B cell (primary cell): ENCODE measurements at regions not wholly inside any gene's neighbourhood (a gene's known extent, or its start where the extent isn't known, plus 50 kb on each side); places are given as distances from the start of the nearest gene placed in this dataset.

Experiments
- ATAC-seq: fragments of 200-7000 bp; cut with Tn5 transposase; one replicate; pipeline ENCODE4 v1.10.0; 2021; ENCODE audit warnings: low read depth, mild to moderate bottlenecking, moderate number of reproducible peaks, moderate library complexity
- CTCF ChIA-PET: fragments of 350-600 bp; sonication (Branson Sonifier 250); formaldehyde crosslinking; loops from one replicate; lab custom pipeline; 2021; ENCODE audit warnings: antibody characterized with exemption, inconsistent platforms; lab: Charles Lee
- POLR2A ChIA-PET: fragments of 350-600 bp; sonication (Branson Sonifier 250); formaldehyde crosslinking; loops from one replicate; lab custom pipeline; 2021; ENCODE audit warnings: antibody characterized with exemption; lab: Charles Lee
- DNase-seq: peaks from one replicate; pipeline ENCODE4 v3.0.0; 2013
- H2AFZ ChIP-seq: 2 replicates; pipeline ENCODE4 v1.6.1; 2012; ENCODE audit warnings: mild to moderate bottlenecking, low read depth, low read length; ENCODE audit not compliant: insufficient read depth, poor library complexity, severe bottlenecking
- H3K27ac ChIP-seq, 2 donors: 1 replicate in 1 of 2; 2 replicates in 1 of 2; pipeline ENCODE4 v1.5.1; 2012 to 2013; ENCODE audit warnings: low read length in 2 of 2, mild to moderate bottlenecking in 2 of 2, moderate library complexity in 1 of 2
- H3K27me3 ChIP-seq, 4 experiments: fragments of 200-600 bp in 1 of 4; sonication (generic) in 1 of 4; replicated peaks in 1 of 4; 1 replicate in 2 of 4; 2 replicates in 2 of 4; pipeline versions ENCODE4 v1.6.1 to v1.7.0; 2013 to 2016; ENCODE audit warnings: low read length in 3 of 4, mild to moderate bottlenecking in 2 of 4, mixed read lengths in 1 of 4, moderate library complexity in 1 of 4; ENCODE audit not compliant: insufficient read depth in 4 of 4, control insufficient read depth in 3 of 4; ENCODE audit errors: control extremely low read depth in 1 of 4
- H3K36me3 ChIP-seq, 2 experiments: replicated peaks in 1 of 2; 1 replicate in 1 of 2; 2 replicates in 1 of 2; pipeline versions ENCODE4 v1.6.1 to v1.7.1; 2013; ENCODE audit warnings: low read length in 1 of 2; ENCODE audit not compliant: insufficient read depth in 2 of 2, control insufficient read depth in 1 of 2; ENCODE audit errors: control extremely low read depth in 1 of 2, extremely low read depth in 1 of 2
- H3K4me1 ChIP-seq, 2 donors: fragments of 200-600 bp in 1 of 2; sonication (generic) in 1 of 2; 1 replicate in 1 of 2; 2 replicates in 1 of 2; pipeline versions ENCODE4 v1.5.1 to v1.6.1; 2013 to 2017; ENCODE audit warnings: low read length in 2 of 2; ENCODE audit not compliant: control insufficient read depth in 2 of 2, insufficient read depth in 2 of 2
- H3K4me2 ChIP-seq: replicated peaks from 2 replicates; pipeline ENCODE3; 2012; ENCODE audit warnings: mild to moderate bottlenecking, low read depth, low read length; ENCODE audit not compliant: poor library complexity, severe bottlenecking
- H3K4me3 ChIP-seq, 5 experiments: fragments of 200-600 bp in 1 of 5; sonication (generic) in 1 of 5; 1 replicate in 3 of 5; 2 replicates in 2 of 5; pipeline versions ENCODE4 v1.5.1 to v1.7.0; 2011 to 2016; ENCODE audit warnings: low read length in 4 of 5, mild to moderate bottlenecking in 4 of 5, low read depth in 2 of 5, control low read depth in 1 of 5, moderate library complexity in 1 of 5; ENCODE audit not compliant: insufficient read depth in 1 of 5; ENCODE audit errors: control extremely low read depth in 1 of 5, extremely low read depth in 1 of 5
- H3K79me2 ChIP-seq: fragments of 200-600 bp; sonication (generic); one replicate; pipeline ENCODE4 v1.6.0; 2016; ENCODE audit warnings: low read length; ENCODE audit not compliant: control insufficient read depth, insufficient read depth
- H3K9ac ChIP-seq: fragments of 200-600 bp; sonication (generic); 2 replicates; pipeline ENCODE4 v1.6.1; 2017; ENCODE audit warnings: mild to moderate bottlenecking, low read length, moderate library complexity
- H3K9me3 ChIP-seq, 3 donors: one replicate each; pipeline versions ENCODE4 v1.6.1 to v1.7.1; 2013; ENCODE audit warnings: low read length in 2 of 3; ENCODE audit not compliant: control insufficient read depth in 2 of 3, insufficient read depth in 1 of 3; ENCODE audit errors: control extremely low read depth in 1 of 3
- H4K20me1 ChIP-seq: 2 replicates; pipeline ENCODE4 v1.6.0; 2012; ENCODE audit warnings: mild to moderate bottlenecking, low read length; ENCODE audit not compliant: insufficient read depth, control insufficient read depth, poor library complexity, severe bottlenecking
- H3K27ac Mint-ChIP-seq: one replicate; pipeline ENCODE4 v1.8.0; 2021; ENCODE audit warnings: mixed read lengths
- H3K27me3 Mint-ChIP-seq: one replicate; pipeline ENCODE4 v1.8.0; 2021; ENCODE audit warnings: mixed read lengths
- H3K4me1 Mint-ChIP-seq: one replicate; pipeline ENCODE4 v1.8.0; 2021; ENCODE audit warnings: mixed read lengths
- H3K4me3 Mint-ChIP-seq: one replicate; pipeline ENCODE4 v1.8.0; 2021; ENCODE audit warnings: mixed read lengths
- H3K9me3 Mint-ChIP-seq: one replicate; pipeline ENCODE4 v1.8.0; 2022; ENCODE audit warnings: mixed read lengths; ENCODE audit not compliant: insufficient read depth
- EZH2 ChIP-seq: IDR thresholded peaks from 2 replicates; pipeline ENCODE4 v1.6.1; 2012; ENCODE audit warnings: borderline replicate concordance, low read depth, mild to moderate bottlenecking, moderate library complexity, low read length; ENCODE audit not compliant: insufficient read depth, poor library complexity, severe bottlenecking
- WGBS: methylation state at CpG from one replicate; pipeline ENCODE4 v1.1.5; 2013; ENCODE audit warnings: missing lambda C conversion rate; ENCODE audit not compliant: insufficient coverage; 5-methylcytosine and 5-hydroxymethylcytosine counted together
- intact Hi-C: fragments of 100-400 bp; cut with micrococcal nuclease; formaldehyde crosslinking; loops from one replicate; pipeline ENCODE4 v1.10.0; 2022
- TF ChIP-seq, protein P1 (sequence below): fragments of 200-600 bp; IDR thresholded peaks from one replicate; pipeline ENCODE4 v1.8.0; 2022; ENCODE audit warnings: antibody characterized with exemption, mild to moderate bottlenecking

- Mint-ChIP-seq H3K27ac (no peak overlapping the region), H3K4me3 (no peak overlapping the region), H3K9me3 (no peaks in the 10 kb centered on the region), H3K4me1 (no peaks in the 10 kb centered on the region), H3K27me3 (no peaks in the 10 kb centered on the region)
- no peak overlapping the region for H3K27ac ChIP-seq
- no peaks in the 10 kb centered on the region for H4K20me1 ChIP-seq
- H3K36me3 ChIP-seq: no peaks in the 10 kb centered on the region
- no peak for ATAC-seq
- H3K4me1 ChIP-seq: no peaks in the 10 kb centered on the region
- no peak overlapping the region for H3K9ac ChIP-seq
- intact Hi-C loops: no loop called here
- no peak for DNase-seq
- CTCF ChIA-PET: no interaction called here
- H3K4me3 ChIP-seq: no peak overlapping the region
- no peaks in the 10 kb centered on the region for H3K27me3 ChIP-seq
- peaks cover 0 to 8% (median 0%) of the 10 kb centered on the region in 3 donors for H3K9me3 ChIP-seq
- H2AFZ ChIP-seq: no peak overlapping the region
- no peaks in the 10 kb centered on the region for H3K79me2 ChIP-seq
- TF ChIP-seq EZH2: no peak
- TF ChIP-seq, protein P1, sequence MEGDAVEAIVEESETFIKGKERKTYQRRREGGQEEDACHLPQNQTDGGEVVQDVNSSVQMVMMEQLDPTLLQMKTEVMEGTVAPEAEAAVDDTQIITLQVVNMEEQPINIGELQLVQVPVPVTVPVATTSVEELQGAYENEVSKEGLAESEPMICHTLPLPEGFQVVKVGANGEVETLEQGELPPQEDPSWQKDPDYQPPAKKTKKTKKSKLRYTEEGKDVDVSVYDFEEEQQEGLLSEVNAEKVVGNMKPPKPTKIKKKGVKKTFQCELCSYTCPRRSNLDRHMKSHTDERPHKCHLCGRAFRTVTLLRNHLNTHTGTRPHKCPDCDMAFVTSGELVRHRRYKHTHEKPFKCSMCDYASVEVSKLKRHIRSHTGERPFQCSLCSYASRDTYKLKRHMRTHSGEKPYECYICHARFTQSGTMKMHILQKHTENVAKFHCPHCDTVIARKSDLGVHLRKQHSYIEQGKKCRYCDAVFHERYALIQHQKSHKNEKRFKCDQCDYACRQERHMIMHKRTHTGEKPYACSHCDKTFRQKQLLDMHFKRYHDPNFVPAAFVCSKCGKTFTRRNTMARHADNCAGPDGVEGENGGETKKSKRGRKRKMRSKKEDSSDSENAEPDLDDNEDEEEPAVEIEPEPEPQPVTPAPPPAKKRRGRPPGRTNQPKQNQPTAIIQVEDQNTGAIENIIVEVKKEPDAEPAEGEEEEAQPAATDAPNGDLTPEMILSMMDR: no peak
- POLR2A ChIA-PET: no interaction called here
- H3K4me2 ChIP-seq: no peak overlapping the region
Observed at GRCh38 chr11:101296896-101297295, 167.3 kb upstream of the PGR start.

DNA sequence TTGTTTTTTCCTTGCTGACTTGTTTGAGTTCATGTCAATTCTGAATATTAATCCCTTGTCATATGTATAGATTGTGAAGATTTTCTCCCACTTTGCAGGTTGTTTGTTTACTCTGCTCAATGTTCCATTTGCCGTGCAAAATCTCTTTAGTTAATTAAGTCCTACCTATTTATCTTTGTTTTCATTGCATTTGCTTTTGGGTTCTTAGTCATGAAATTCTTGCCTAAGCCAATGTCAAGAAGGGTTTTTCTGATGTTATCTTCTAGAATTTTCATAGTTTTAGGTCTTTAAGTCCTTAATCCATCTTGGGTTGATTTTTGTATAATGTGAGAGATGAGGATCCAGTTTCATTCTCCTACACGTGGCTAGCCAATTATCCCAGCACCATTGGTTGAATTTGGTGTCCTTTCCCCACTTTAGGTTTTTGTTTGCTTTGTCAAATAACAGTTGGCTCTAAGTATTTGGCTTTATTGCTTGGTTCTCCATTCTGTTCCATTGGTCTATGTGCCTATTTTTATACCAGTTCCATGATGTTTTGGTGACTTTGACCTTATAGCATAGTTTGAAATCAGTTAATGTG is 163.1 kb upstream of the PGR start:
- H3K4me3 Mint-ChIP-seq: no peak overlapping the region
- TF ChIP-seq, protein P1: no peak
- no peak for TF ChIP-seq EZH2
- intact Hi-C loops: no loop called here
- Histone ChIP-seq H3K79me2 (no peaks in the 10 kb centered on the region), H4K20me1 (no peaks in the 10 kb centered on the region), H3K4me3 (no peak overlapping the region), H3K9ac (no peak overlapping the region), H3K4me1 (no peaks in the 10 kb centered on the region), H3K4me2 (no peak overlapping the region), H3K27ac (no peak overlapping the region), H2AFZ (no peak overlapping the region), H3K9me3 (peaks cover 0 to 14% (median 1%) of the 10 kb centered on the region in 3 donors), H3K27me3 (no peaks in the 10 kb centered on the region), H3K36me3 (no peaks in the 10 kb centered on the region)
- ChIA-PET POLR2A (no interaction called here), CTCF (no interaction called here)
- H3K9me3 Mint-ChIP-seq: no peaks in the 10 kb centered on the region
- no peaks in the 10 kb centered on the region for H3K27me3 Mint-ChIP-seq
- H3K4me1 Mint-ChIP-seq: no peaks in the 10 kb centered on the region
- ATAC-seq (no peak), DNase-seq (no peak)
- WGBS: no CpG with 5 or more reads among the region's 2 CpGs
- H3K27ac Mint-ChIP-seq: no peak overlapping the region
